IMR-90 (cell line): ENCODE measurements at regions not wholly inside any gene's neighbourhood (a gene's known extent, or its start where the extent isn't known, plus 50 kb on each side); places are given as distances from the start of the nearest gene placed in this dataset.

ENCODE experiments used
- ATAC-seq: fragments of 200-7000 bp; cut with Tn5 transposase; 2 replicates; pipeline ENCODE4 v1.9.1; 2020; ENCODE audit warnings: low read depth, mild to moderate bottlenecking, moderate library complexity
- BruUV-seq: library from RNA; stranded (reverse); fragments of 400-500 nt; replicated peaks from 2 replicates; lab custom pipeline; 2021; lab: Mats Ljungman, UMichigan
- CTCF ChIA-PET: fragments of 300-600 bp; formaldehyde crosslinking; extraction: SDS; loops from one replicate; lab custom pipeline; 2021; ENCODE audit warnings: antibody characterized with exemption; lab: Yijun Ruan, JAX
- POLR2A ChIA-PET: fragments of 300-600 bp; sonication (Branson Sonifier 250); formaldehyde crosslinking; loops from one replicate; lab custom pipeline; 2022; ENCODE audit warnings: antibody characterized with exemption; ENCODE audit not compliant: unreplicated experiment; lab: Charles Lee
- DNase-seq: peaks from one replicate; pipeline ENCODE4 v3.0.0; 2013
- H2AFZ ChIP-seq: replicated peaks from 2 replicates; pipeline ENCODE3; 2013; ENCODE audit warnings: low read length, mild to moderate bottlenecking; ENCODE audit not compliant: poor library complexity
- H2AK5ac ChIP-seq: 2 replicates; pipeline ENCODE4 v1.6.1; 2013; ENCODE audit warnings: low read depth, low read length, inconsistent platforms
- H2AK9ac ChIP-seq: replicated peaks from 2 replicates; pipeline ENCODE3; 2013; ENCODE audit warnings: mild to moderate bottlenecking, low read depth, low read length, moderate library complexity; ENCODE audit not compliant: poor library complexity
- H2BK120ac ChIP-seq: 2 replicates; pipeline ENCODE4 v1.6.1; 2013; ENCODE audit warnings: low read depth, low read length, inconsistent platforms
- H2BK15ac ChIP-seq: 3 replicates; pipeline ENCODE4 v1.6.1; 2013; ENCODE audit warnings: low read depth, low read length, inconsistent platforms
- H2BK20ac ChIP-seq: 2 replicates; pipeline ENCODE4 v1.6.1; 2013; ENCODE audit warnings: low read depth, mild to moderate bottlenecking, inconsistent platforms, low read length, moderate library complexity
- H2BK5ac ChIP-seq: 2 replicates; pipeline ENCODE4 v1.6.1; 2013; ENCODE audit warnings: mild to moderate bottlenecking, low read depth, low read length, inconsistent platforms; ENCODE audit not compliant: poor library complexity, severe bottlenecking
- H3K14ac ChIP-seq: replicated peaks from 2 replicates; pipeline ENCODE4 v1.6.1; 2013; ENCODE audit warnings: low read depth, low read length, inconsistent platforms
- H3K18ac ChIP-seq: 2 replicates; pipeline ENCODE4 v1.6.1; 2013; ENCODE audit warnings: low read depth, low read length, control low read depth
- H3K23ac ChIP-seq: 2 replicates; pipeline ENCODE4 v1.6.1; 2013; ENCODE audit warnings: low read depth, low read length, inconsistent platforms
- H3K27ac ChIP-seq: 2 replicates; pipeline ENCODE4 v1.5.1; 2013; ENCODE audit warnings: mild to moderate bottlenecking, control low read depth, low read length; ENCODE audit not compliant: insufficient read depth
- H3K27me3 ChIP-seq: 2 replicates; pipeline ENCODE4 v1.6.1; 2013; ENCODE audit warnings: low read length; ENCODE audit not compliant: control insufficient read depth, insufficient read depth
- H3K36me3 ChIP-seq: 2 replicates; pipeline ENCODE4 v1.6.1; 2013; ENCODE audit warnings: low read length, mixed read lengths; ENCODE audit not compliant: control insufficient read depth, insufficient read depth
- H3K4ac ChIP-seq: 2 replicates; pipeline ENCODE4 v1.6.1; 2013; ENCODE audit warnings: low read depth, low read length, inconsistent platforms
- H3K4me1 ChIP-seq: 2 replicates; pipeline ENCODE4 v1.6.1; 2013; ENCODE audit warnings: low read length, mixed read lengths; ENCODE audit not compliant: control insufficient read depth, insufficient read depth
- H3K4me2 ChIP-seq: 2 replicates; pipeline ENCODE4 v1.6.1; 2013; ENCODE audit warnings: low read depth, mild to moderate bottlenecking, control low read depth, low read length, moderate library complexity
- H3K4me3 ChIP-seq: 2 replicates; pipeline ENCODE4 v1.5.1; 2013; ENCODE audit warnings: low read depth, mild to moderate bottlenecking, control low read depth, low read length, moderate library complexity; ENCODE audit not compliant: insufficient read depth
- H3K56ac ChIP-seq: 2 replicates; pipeline ENCODE4 v1.6.1; 2013; ENCODE audit warnings: low read length, inconsistent platforms; ENCODE audit not compliant: insufficient read depth; ENCODE audit errors: extremely low read depth
- H3K79me1 ChIP-seq, 2 experiments: 2 replicates each; pipeline ENCODE4 v1.6.1; 2013; ENCODE audit warnings: low read length in 2 of 2, inconsistent platforms in 1 of 2, low read depth in 1 of 2
- H3K9ac ChIP-seq: 2 replicates; pipeline ENCODE4 v1.6.1; 2013; ENCODE audit warnings: low read depth, low read length, control low read depth
- H3K9me1 ChIP-seq: 2 replicates; pipeline ENCODE4 v1.6.1; 2013; ENCODE audit warnings: low read length, inconsistent platforms; ENCODE audit not compliant: insufficient read depth
- H3K9me3 ChIP-seq: 2 replicates; pipeline ENCODE4 v1.6.1; 2013; ENCODE audit warnings: low read length; ENCODE audit not compliant: control insufficient read depth, insufficient read depth
- H4K20me1 ChIP-seq: 2 replicates; pipeline ENCODE4 v1.6.1; 2013; ENCODE audit warnings: low read length, inconsistent platforms; ENCODE audit not compliant: insufficient read depth
- H4K5ac ChIP-seq: 2 replicates; pipeline ENCODE4 v1.6.1; 2013; ENCODE audit warnings: mild to moderate bottlenecking, low read depth, low read length, control low read depth
- H4K8ac ChIP-seq, 2 experiments: 2 replicates each; pipeline ENCODE4 v1.6.1; 2013; ENCODE audit warnings: low read depth in 2 of 2, low read length in 2 of 2, control low read depth in 1 of 2, inconsistent platforms in 1 of 2
- H4K91ac ChIP-seq: 2 replicates; pipeline ENCODE4 v1.6.1; 2013; ENCODE audit warnings: low read depth, low read length, inconsistent platforms; ENCODE audit not compliant: insufficient read depth
- BHLHE40 ChIP-seq: fragments of 150-350 bp; IDR thresholded peaks from 2 replicates; pipeline ENCODE4 v1.6.1; 2016; ENCODE audit warnings: mild to moderate bottlenecking, low read depth, low read length
- CEBPB ChIP-seq: IDR thresholded peaks from 2 replicates; pipeline ENCODE4 v1.6.1; 2012; ENCODE audit warnings: low read depth, low read length, improper control_type of control experiment
- CHD1 ChIP-seq: IDR thresholded peaks from 2 replicates; pipeline ENCODE4 v1.6.1; 2012; ENCODE audit warnings: low read depth, low read length, improper control_type of control experiment
- CTCF ChIP-seq: conservative IDR thresholded peaks from 2 replicates; pipeline ENCODE4 v1.5.1; 2012; ENCODE audit warnings: mild to moderate bottlenecking, low read depth, low read length, improper control_type of control experiment
- ELK1 ChIP-seq: fragments of 150-350 bp; IDR thresholded peaks from 2 replicates; pipeline ENCODE4 v1.6.1; 2016; ENCODE audit warnings: low read depth, mild to moderate bottlenecking, low read length, moderate library complexity, borderline replicate concordance
- FOS ChIP-seq: fragments of 150-350 bp; IDR thresholded peaks from 2 replicates; pipeline ENCODE4 v1.6.1; 2016; ENCODE audit warnings: low read depth, low read length
- MAFK ChIP-seq: IDR thresholded peaks from 2 replicates; pipeline ENCODE4 v1.6.1; 2012; ENCODE audit warnings: low read depth, low read length, improper control_type of control experiment
- MAZ ChIP-seq: IDR thresholded peaks from 2 replicates; pipeline ENCODE4 v1.6.1; 2012; ENCODE audit warnings: low read depth, mild to moderate bottlenecking, low read length, improper control_type of control experiment, moderate library complexity, borderline replicate concordance
- MXI1 ChIP-seq: IDR thresholded peaks from 2 replicates; pipeline ENCODE4 v1.6.1; 2012; ENCODE audit warnings: low read depth, mild to moderate bottlenecking, low read length, moderate library complexity, borderline replicate concordance
- NFE2L2 ChIP-seq: fragments of 150-350 bp; IDR thresholded peaks from 2 replicates; pipeline ENCODE4 v1.6.1; 2016; ENCODE audit warnings: low read depth, mild to moderate bottlenecking, low read length
- POLR2A ChIP-seq: IDR thresholded peaks from 2 replicates; pipeline ENCODE4 v1.6.1; 2012; ENCODE audit warnings: mild to moderate bottlenecking, low read depth, low read length
- RAD21 ChIP-seq: IDR thresholded peaks from 2 replicates; pipeline ENCODE4 v1.6.1; 2012; ENCODE audit warnings: low read length, improper control_type of control experiment
- RCOR1 ChIP-seq: IDR thresholded peaks from 2 replicates; pipeline ENCODE4 v1.6.1; 2012; ENCODE audit warnings: mild to moderate bottlenecking, low read length, improper control_type of control experiment; ENCODE audit not compliant: insufficient replicate concordance
- RFX5 ChIP-seq: IDR thresholded peaks from 2 replicates; pipeline ENCODE4 v1.8.0; 2012; ENCODE audit warnings: low read depth, mild to moderate bottlenecking, low read length, moderate library complexity
- SMC3 ChIP-seq: fragments of 150-350 bp; IDR thresholded peaks from 2 replicates; pipeline ENCODE4 v1.6.1; 2016; ENCODE audit warnings: low read depth, mild to moderate bottlenecking, antibody characterized with exemption, low read length, moderate library complexity
- USF2 ChIP-seq: fragments of 150-350 bp; IDR thresholded peaks from 2 replicates; pipeline ENCODE4 v1.6.1; 2017; ENCODE audit warnings: mild to moderate bottlenecking, antibody characterized with exemption, low read length, low read depth
- WGBS, 2 experiments: methylation state at CpG; one replicate each; pipeline versions ENCODE4 v1.1.5 to v1.1.7; 2013; ENCODE audit warnings: missing lambda C conversion rate in 2 of 2; ENCODE audit not compliant: insufficient read length in 1 of 2; ENCODE audit errors: extremely low coverage in 2 of 2; 5-methylcytosine and 5-hydroxymethylcytosine counted together
- dilution Hi-C: fragments of 300-500 bp; cut with HindIII; formaldehyde crosslinking; loops from one replicate; pipeline ENCODE4 v1.14.3; 2018; ENCODE audit warnings: low sequenced_read_pairs; ENCODE audit not compliant: unreplicated experiment
- in situ Hi-C: fragments of 300-500 bp; cut with MboI; formaldehyde crosslinking; loops from 3 replicates; pipeline ENCODE4 v1.14.3; 2019; ENCODE audit warnings: low sequenced_read_pairs, inconsistent platforms, mixed read lengths
- intact Hi-C: fragments of 100-400 bp; cut with micrococcal nuclease; formaldehyde crosslinking; loops from 2 replicates; pipeline ENCODE4 v1.10.0; 2022

GRCh38 chrX:137313627-137314026 is 252.3 kb upstream of the ZIC3 start:
- in situ Hi-C loops, result no loop called here
- H3K27ac ChIP-seq, result no peak overlapping the region
- H2BK15ac ChIP-seq, result no peak overlapping the region
- whole genome bisulfite sequencing, 2 experiments, result no CpG with 5 or more reads among the region's 3 CpGs
- no peak for TF ChIP-seq RAD21
- TF ChIP-seq MXI1, result no peak
- no peak for TF ChIP-seq FOS
- no peak for TF ChIP-seq CTCF
- no peak for TF ChIP-seq BHLHE40
- no peak for TF ChIP-seq ELK1
- no peak for TF ChIP-seq MAZ
- TF ChIP-seq SMC3, result no peak
- no peak for TF ChIP-seq RCOR1
- TF ChIP-seq NFE2L2, result no peak
- no peak for TF ChIP-seq CEBPB
- no peak for TF ChIP-seq CHD1
- no peak for TF ChIP-seq RFX5
- TF ChIP-seq POLR2A, result no peak
- no peak for TF ChIP-seq MAFK
- TF ChIP-seq USF2, result no peak
- no peak overlapping the region for H2AK9ac ChIP-seq
- no peak overlapping the region for H3K9ac ChIP-seq
- ATAC-seq (no peak), DNase-seq (no peak)
- H2AFZ ChIP-seq, result no peak overlapping the region
- intact Hi-C loops, result no loop called here
- H3K9me3 ChIP-seq, result peaks cover 6% of the 10 kb centered on the region; the same call in 1 of the 2 replicates
- H2BK120ac ChIP-seq, result no peak overlapping the region
- H2AK5ac ChIP-seq, result no peak overlapping the region
- H3K56ac ChIP-seq, result no peak overlapping the region
- H2BK20ac ChIP-seq, result no peak overlapping the region
- no peaks in the 10 kb centered on the region for H4K20me1 ChIP-seq
- no peak overlapping the region for H3K4me2 ChIP-seq
- no peak overlapping the region for H4K8ac ChIP-seq
- dilution Hi-C loops, result no loop called here
- H3K36me3 ChIP-seq, result no peaks in the 10 kb centered on the region
- H3K27me3 ChIP-seq, result no peaks in the 10 kb centered on the region
- no peaks in the 10 kb centered on the region for H3K4me1 ChIP-seq
- no peak overlapping the region for H3K4me3 ChIP-seq
- H3K4ac ChIP-seq, result no peak overlapping the region
- H3K18ac ChIP-seq, result no peak overlapping the region
- no peak overlapping the region for H2BK5ac ChIP-seq
- no peaks in the 10 kb centered on the region for H3K9me1 ChIP-seq
- no peak overlapping the region for H3K23ac ChIP-seq
- ChIA-PET POLR2A (no interaction called here), CTCF (no interaction called here)
- no peaks in the 10 kb centered on the region for H3K79me1 ChIP-seq
- H3K14ac ChIP-seq, result no peak overlapping the region
- H4K5ac ChIP-seq, result no peak overlapping the region
- no peak overlapping the region for H4K91ac ChIP-seq
- BruUV-seq, result no TSS peak
